GM19025 (cell line): ENCODE measurements at regions not wholly inside any gene's neighbourhood (a gene's known extent, or its start where the extent isn't known, plus 50 kb on each side); places are given as distances from the start of the nearest gene placed in this dataset.
"Not testable (repeated sequence)": the region's sequence is repeated elsewhere in the genome, so short reads cannot be mapped to it uniquely, and the experiment has no call there.

Experiments used
- ATAC-seq: cut with Tn5 transposase; IDR thresholded peaks from one replicate; pipeline ENCODE4 v1.9.1; 2021; ENCODE audit warnings: mild to moderate bottlenecking, low read depth, moderate library complexity; ENCODE audit not compliant: unreplicated experiment

- no peak for ATAC-seq
These were observed 310.7 kb upstream of the DPPA4 start for GRCh38 chr3:109648027-109648426.

DNA sequence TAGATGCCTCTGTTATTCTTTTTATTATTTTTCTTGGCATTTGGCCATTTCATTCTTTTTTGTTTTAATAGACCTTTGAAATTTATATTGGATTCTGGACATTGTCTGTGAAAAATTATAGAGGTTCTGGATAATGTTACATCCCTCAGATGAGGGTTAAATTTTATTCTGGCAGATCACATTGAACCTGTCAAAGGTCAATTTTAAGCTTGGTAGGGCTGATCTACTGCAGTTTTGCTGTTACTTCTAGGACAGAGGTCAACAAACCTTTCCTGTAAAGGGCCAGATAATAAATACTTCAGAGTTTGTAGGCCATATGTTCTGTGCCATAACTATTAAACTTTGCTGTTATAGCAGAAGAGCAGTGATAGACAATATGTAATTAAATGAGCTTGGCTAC lies 318.9 kb upstream of the DPPA4 start:
- no peak for ATAC-seq

- ATAC-seq, result no peak
These were observed 341.3 kb upstream of the DPPA4 start for GRCh38 chr3:109678600-109678999.

- ATAC-seq, result no peak
These were observed 342.3 kb upstream of the DPPA4 start for GRCh38 chr3:109679664-109680063.

DNA sequence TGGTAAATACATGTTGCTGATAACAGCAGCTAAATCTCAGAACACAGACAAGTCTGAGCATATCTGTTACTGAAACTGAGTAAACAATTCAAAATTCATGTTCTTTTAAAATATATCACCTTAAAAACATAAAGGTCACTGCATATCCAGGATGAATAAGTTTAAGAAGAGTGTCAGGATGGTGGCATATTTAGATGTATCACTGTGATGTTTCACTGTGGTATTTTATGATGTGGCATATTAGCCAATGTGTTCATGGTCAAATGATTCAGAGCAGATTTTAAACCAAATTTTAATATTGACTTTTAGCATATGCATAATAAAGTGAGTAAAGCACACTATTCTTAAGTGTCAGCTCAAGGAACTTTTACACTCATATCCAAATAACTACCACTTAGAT lies 346.4 kb upstream of the DPPA4 start:
- ATAC-seq, result no peak

DNA sequence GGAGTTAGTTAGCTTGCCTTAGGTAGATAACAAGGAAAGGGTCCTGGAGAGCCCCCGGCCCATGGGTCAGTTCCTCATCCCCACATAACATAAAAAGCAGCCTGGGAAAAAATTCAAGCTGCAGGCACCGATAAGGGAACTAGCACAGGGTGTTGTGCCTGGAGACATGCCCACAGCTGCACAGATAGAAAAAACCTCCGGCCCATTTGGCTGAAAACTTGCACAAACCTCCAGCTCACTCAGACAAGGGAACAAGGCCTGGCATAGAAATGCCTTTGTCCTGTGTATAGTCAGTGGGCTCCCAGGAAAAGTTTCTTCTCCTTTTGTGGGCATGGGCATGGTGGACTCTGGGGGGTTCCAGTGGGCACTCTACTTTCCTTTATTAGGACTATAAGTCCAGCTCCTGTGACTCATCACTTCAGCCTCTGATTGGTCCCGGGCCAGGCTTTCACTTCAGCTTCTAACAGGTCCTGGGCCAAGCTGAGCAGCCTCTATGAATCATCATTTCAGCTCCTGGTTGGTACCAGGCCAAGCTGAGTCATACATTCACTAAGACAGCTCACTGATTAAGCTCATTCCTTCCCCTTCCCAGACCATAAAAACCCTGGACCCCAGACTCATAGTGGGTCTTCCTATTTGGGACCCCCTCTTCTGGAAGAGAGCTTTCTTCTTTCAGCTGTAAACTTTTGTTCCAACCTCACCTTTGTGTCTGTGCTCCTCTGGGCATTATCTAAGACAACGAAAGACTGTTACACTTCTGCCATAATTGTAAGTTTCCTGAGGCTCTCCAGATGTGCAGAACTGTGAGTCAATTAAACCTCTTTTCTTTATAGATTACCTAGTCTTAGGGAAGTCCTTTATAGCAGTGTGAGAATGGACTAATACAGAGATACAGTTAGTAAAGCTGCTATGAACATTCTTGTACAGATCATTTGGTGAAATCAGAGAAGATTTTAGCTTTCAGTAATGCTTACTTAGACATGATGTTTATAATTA lies 348.0 kb upstream of the DPPA4 start:
- no peak for ATAC-seq

DNA sequence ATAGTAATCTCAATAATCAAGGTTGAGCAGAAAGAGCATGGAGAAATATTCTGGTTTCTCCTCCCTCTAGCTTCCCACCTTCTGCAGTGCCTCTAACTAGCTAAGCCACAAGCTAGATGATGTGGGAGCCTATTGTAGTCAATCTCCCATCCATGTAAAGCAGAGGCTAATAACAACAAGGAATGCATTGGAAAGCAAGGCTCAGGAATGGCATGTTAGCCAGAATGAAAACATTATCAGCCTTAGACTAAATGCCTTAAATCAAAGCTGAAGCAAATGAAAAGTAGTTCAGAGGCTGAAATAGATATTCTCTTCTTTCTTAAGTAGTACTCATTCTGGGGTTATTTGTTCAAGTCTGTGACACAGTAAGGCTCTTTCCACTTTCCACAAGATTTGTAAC lies 350.3 kb upstream of the DPPA4 start:
- no peak for ATAC-seq

DNA sequence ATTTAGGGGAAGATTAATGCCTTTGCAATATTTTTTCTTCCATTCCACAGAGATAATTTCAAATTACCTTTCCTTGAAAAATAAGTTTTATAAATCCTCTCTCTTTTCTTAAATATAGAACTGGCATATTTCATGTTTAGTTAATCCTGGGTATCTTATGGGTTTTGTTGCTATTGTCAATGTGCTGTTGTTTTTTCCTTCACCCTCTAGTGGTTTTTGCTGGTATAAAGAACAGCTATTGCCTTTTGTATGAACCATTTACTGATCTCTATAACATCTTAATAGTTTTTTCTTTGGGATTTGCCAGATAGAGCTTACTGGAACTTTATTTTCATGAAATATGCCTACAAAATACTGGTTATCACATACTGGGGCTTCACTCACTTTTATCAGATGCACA lies 359.6 kb upstream of the DPPA4 start:
- ATAC-seq, result no peak

DNA sequence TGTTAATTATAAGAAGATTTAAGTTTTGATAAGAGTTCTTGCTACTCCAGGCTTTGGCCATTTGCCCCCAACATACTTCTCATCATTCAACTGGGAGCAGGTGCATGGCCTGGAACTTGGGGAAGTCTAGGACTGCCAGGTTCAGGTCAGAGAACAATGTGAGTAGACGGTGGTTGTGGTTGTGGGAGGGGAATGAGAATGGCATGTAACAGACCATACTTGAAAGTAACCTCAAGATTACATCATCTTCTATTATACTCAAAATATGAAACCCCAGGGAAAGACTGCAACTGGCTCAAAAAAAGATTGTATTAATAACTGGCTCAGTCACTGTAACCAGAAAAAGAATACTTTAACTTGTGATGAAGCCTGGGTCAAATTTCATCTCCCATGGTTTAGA lies 364.9 kb upstream of the DPPA4 start:
- no peak for ATAC-seq

GRCh38 chr3:109702976-109703375 lies 365.6 kb upstream of the DPPA4 start:
- ATAC-seq, result no peak

- not testable (repeated sequence) for ATAC-seq
These were observed 367.8 kb upstream of the DPPA4 start for GRCh38 chr3:109705133-109705532.

DNA sequence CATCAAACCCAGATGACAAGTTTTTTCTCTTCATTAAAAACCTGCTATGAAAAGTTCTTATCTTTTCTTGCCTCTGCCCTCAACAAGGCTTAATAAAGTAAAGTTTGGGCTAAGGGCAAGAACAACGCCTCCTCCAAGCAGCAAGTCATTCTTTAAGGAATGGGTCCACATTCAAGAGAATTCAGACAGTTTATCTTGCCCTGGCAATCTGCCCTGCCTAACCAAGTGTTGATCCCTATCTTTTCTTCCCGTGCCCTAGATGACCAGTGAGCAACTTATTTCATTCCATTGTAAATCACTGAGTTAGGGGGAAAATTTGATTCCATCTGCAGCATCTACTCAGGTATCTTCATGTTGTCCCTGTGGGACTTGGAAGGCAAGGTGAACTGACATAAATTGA lies 370.3 kb upstream of the DPPA4 start:
- ATAC-seq, result no peak

DNA sequence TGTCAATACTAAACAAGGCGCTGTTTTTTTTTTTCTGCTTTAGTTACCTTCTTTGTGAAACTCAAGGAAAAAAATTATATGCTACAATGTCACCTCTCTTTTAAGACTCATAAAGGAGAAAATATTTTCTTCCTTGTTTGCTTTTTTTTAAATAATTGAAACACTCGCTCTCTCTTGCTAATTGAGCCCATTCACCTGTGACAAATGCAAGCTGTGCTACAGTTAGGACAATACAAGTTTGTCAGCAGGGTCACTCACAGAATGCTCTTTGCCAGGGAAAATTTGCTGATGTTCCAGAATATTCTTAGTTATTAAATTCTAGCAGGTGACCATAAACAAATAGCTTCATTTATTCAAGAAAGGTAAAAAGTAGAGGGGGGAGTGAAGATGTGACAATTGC lies 375.9 kb upstream of the DPPA4 start:
- no peak for ATAC-seq

- ATAC-seq, result no peak
These were observed 378.4 kb upstream of the DPPA4 start for GRCh38 chr3:109715707-109716106.

DNA sequence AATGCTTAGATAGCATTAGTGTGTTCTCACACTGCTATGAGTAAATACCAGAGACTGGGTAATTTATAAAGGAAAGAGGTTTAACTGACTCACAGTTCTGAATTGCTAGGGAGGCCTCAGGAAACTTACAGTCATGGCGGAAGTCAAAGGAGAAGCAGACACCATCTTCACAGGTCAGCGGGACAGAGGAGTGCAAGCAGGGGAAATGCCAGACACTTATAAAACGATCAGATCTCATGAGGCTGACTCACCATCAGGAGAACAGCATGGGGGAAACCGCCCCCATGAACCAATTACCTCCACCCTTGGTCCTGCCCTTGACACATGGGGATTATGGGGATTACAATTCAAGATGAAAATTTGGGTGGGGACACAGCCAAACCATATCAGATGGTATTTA lies 381.5 kb upstream of the DPPA4 start:
- ATAC-seq, result no peak

GRCh38 chr3:109728861-109729494 lies 391.6 kb upstream of the DPPA4 start:
- no peak for ATAC-seq

DNA sequence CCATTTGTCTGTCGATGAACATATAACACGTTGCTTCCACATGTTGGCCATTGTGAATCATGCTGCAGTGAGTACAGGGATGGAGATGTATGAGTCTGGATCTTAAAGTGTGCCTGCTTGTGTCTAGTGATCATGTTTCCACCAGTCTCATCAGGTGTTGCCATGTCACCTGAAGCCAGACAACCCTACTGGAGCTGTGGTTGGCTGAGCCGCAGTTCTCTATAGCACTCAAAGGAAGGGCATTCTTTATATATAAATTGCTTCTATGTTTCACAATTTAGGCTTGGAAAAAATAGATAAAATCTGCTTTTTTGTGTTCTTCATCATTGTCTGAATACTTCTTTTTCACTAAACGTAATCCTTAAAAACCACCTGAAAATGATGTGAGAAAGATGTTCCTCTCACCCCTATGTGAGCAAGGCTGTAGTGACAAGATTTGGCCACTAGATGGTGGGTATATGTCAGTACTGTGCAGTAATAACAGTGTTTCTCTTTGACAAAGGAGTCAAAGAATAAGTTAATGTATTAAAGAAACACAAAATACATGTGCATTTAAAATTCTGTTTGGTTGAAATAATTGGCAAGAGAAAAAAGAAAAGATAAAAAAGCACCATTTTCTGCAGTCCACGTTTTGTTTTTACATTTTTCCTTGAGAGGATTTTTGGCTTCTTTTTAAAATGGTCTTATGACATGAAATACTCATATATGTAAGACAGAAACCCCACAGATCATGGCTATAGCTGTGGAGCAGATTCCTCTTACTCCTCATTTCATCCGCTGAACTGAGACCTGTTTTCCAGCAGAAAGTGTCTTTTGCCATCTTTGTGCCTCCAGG lies 394.5 kb upstream of the DPPA4 start:
- peak; percentile 79 for ATAC-seq

DNA sequence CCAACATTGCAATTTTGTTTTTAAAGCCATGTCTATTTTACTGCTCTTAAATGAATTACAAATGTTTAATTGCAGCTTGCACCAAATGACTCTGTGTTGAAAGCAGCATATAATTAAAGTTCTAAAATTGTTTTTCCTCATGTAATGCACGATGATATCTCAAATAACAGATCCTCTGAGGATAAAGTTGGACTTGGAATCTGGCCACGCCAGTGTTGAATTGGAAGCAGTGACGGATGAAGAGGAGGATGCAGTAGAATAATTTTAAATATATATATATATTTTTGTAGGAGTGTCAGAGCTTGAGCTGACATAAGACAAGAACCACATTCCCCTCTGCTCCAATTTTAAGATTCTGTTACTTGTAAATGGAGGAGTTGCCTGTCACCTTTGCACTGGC lies 406.6 kb upstream of the DPPA4 start:
- ATAC-seq, result no peak

DNA sequence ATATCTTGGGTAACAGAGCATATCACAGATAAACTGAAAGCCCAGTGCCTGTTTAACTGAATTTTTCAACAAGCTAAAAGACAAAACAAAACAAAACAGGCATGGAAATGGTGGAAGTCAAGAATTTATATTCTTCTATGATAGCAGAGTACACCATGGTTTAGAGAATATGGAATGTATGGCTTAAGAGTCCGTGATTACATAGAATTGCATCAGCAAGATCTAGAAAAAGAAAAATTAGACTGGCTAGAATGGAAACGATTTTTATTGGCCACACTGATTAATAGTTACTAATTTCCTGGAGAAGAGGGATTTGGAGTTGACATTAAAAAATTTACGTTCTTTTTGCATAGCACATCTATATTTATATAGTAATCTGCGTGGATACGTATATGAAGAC lies 435.2 kb upstream of the DPPA4 start:
- no peak for ATAC-seq

GRCh38 chr3:109774108-109774507 lies 436.8 kb upstream of the DPPA4 start:
- ATAC-seq, result no peak

DNA sequence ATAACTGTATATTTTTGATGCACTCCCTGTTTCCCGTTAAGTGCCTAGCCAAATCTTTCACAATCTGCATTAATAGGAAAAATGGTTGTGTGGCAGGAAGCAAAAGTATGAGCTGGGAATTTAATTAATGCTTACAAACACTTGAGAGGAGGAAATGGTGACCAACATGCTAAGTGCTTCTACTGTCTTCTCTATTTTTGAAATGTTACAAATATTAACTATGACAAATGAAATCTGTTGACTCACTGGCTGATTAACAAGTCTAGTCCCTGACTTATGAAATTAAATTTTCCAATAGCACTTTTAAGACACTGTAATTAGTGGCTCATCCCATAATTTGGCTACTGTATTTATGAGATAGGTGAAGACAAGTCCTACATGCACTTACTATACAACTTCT lies 446.9 kb upstream of the DPPA4 start:
- ATAC-seq, result no peak
